Renal cortex interstitium (tissue), 11 donors: ENCODE measurements at regions not wholly inside any gene's neighbourhood (a gene's known extent, or its start where the extent isn't known, plus 50 kb on each side); places are given as distances from the start of the nearest gene placed in this dataset.
"Not testable (repeated sequence)": the region's sequence is repeated elsewhere in the genome, so short reads cannot be mapped to it uniquely, and the experiment has no call there.

Experiments
- DNase-seq, 11 donors: peaks; one replicate each; pipeline ENCODE4 v3.0.0-alpha.2; 2013; ENCODE audit warnings: low read depth in 9 of 11, low spot score in 4 of 11; ENCODE audit errors: extremely low read depth in 1 of 11

DNA sequence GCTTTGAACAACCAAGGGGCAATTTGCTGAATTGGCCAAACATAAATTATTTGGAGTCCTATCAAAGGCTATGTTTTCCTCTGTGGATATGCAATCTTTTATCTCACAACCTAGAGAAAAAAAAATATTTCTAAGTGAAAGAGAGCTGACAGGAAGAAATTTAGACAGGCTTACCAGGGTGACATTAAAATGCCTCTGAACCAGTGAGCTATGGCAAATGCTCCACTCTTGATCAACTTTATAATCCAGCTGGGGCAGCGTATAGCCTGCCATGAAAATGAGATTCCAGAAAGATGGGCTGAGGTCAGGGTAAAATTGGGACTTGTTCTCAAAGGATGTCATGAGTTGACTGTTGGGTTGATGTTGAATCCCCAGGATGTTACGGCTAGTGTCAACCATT lies 399.3 kb upstream of the TRPC7 start:
- peak in 2 of 11 donors; percentile 9 to 32 for DNase-seq

DNA sequence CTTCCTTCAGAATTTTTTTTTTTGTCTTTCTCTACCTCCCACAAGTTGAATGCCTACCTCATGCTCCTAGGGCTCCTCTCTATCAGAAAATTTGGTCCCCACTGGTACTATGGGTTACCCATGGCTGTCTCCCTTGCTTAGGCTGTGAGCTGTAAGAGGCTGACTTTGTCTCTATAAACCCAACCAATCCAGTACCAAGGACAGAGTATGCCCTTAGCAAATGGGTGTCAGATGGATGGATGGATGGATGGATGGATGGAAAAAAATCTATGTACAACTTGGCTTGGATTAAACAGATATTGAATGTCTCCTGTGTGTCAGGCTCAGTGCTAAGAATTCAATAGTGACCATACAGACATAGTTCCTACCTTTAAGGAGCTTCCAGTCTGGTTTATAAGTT lies 398.2 kb upstream of the TRPC7 start:
- no peak for DNase-seq

DNA sequence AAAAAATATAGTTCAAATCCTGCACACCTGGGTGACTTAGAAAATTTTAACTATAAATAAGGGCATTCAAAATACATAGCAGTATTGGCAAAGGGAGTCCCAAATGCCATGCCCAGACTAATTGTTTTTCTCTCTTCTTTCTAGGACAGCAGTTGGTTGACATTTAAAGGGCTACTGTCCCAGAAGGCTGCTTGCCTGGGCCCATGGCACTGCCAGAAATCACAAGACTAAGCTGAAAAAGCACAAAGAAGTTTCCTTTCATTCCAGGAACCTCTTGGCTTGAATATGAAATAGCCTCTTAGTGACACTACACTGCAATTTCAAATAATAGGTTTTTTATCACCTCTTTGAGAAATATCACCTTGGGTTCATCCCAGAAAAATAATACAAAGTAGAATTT lies 388.9 kb upstream of the TRPC7 start:
- no peak for DNase-seq

DNA sequence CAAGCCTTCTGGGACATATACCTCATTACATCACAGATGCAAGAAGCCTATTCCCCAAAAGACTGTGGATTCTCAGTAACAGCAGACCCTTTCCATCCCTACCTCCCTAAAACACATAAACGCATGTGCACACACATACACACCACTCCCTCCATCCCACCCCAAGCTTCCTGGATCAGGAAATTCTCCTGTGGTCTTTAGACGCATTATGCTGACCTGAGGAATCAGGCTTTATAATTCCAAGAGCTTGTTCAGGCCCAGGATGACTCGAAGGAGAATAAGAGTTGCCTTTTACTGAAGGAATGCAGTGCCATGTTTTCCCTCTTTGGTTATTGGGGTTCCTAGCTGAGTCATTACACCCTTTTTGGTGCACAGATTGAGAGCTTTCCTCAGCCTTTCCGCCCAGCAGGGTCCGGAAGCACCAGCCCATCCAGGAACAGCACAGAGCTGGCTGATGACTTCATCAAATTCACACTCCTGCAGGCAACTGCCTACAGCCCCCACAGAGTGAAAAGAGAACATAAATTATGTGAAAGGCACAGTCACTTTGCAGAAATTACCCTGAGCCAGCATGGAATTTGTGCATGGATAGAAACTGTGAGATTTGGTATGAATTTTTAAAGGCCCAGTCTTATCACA lies 385.0 kb upstream of the TRPC7 start:
- no peak for DNase-seq

DNA sequence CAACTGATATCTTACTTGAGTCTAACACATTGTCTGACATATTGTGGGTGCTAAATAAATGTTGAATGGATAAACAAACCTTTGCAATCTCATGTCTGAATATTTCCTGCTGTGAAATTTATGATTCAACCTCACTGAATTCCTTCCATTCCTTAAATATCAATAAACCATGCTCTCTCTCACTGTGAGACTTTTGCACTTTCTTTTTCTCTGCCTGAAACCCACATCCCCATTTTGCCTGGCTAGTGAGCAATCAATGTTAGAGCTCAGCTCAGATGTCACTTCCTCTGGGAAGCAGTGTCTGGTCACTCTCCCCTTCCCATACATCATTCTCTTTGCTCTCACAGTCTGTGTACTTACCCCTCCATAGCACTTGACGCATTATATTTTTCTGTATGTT lies 383.7 kb upstream of the TRPC7 start:
- DNase-seq: no peak

DNA sequence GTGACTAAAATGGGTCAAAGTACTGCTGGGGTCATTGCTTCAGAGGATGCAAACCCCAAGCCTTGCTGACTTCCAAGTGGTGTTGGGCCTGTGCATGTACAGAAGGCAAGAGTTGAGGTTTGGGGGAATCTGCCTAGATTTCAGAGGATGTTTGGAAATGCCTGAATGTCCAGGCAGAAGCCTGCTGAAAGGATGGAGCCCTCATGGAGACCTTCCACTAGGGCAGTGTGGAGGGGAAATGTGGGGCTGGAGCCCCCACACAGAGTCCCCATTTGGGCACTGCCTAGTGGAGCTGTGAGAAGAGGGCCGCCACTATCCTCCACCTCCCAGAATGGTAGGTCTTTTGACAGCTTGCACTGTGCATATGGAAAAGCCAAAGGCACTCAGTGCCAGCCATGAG lies 377.7 kb upstream of the TRPC7 start:
- DNase-seq: no peak

DNA sequence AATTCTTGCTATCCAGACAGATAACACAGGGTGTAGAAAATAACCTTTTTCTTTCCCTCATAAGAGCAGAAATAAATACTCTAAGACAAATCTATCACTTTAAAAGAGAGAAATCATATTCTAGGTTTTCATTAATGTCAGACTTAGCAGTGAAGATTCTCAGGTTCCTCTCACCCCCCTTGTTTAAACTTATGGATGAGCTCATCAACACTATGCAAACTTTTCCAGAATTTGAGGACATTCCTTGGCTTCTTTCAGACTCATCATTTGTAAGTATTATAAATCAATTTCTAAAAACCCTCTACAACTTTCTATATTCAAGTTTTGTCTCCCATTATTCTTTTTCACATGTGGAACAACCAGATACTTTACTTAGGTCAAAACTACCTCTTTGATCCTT lies 374.9 kb upstream of the TRPC7 start:
- no peak for DNase-seq

DNA sequence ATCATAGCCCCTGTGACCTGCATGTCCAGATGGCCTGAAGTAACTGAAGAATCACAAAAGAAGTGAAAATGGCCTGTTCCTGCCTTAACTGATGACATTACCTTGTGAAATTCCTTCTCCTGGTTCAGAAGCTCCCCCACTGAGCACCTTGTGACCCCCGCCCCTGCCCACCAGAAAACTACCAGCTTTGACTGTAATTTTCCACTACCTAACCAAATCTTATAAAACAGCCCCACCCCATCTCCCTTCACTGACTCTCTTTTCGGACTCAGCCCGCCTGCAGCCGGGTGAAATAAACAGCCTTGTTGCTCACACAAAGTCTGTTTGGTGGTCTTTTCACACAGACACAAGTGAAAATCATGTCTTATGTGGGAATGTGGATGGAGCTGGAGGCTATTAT lies 373.9 kb upstream of the TRPC7 start:
- not testable (repeated sequence) for DNase-seq

DNA sequence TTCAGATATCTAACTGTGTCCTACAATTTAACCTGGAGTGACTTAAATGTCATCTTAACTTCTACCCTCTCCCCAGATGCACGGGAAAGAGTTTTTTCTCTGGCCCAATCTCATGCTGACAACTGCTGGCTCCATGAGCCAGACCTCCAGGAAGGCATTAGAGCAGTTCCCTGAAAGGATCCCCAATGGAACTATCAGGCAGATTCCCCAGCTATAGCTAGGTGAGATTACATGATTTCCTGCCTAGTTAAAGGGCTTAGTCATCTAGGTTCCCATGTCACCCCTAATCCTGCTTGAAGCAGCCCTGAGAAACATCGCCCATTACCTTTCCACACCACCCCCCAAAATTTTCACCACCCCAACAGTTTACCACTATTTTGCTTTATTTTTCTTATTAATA lies 373.5 kb upstream of the TRPC7 start:
- no peak for DNase-seq

DNA sequence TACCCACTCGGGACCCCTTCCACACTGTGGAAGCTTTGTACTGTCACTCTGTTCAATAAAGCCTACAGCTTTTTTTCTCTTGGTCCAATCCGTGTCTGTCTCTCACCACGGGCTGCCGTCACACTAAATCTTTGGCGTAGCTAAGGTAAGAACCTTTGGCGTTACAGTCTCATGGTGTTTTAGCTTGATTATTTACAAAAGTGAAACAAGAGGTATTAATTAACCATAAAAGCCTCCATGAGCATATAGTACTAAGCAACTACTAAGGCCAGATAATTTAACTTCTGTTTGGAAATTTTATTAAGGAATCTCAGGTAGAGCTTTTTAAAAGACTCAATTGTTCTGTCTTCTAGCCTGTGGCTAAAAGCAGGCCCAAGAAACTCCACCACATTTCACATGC lies 370.7 kb upstream of the TRPC7 start:
- DNase-seq: peak in 1 of 11 donors; percentile 9

DNA sequence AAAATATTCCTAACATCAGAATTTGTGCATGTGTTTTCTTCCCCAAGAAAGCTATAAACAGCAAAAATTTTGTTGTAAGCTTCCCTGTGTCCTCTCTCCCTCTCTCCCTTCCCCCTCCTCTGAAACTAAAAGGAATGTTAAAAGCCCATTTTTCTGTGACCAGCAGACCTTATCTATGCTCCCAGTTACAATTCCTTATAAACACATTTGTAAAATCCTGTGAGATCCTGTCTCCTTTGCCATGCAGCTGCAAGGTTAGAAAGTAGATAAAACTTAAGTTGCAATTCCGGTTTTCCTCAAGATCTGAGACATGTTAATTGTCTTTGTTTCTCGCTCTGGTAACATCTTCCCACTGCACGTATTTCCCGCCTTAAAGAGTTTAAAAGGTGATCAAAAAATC lies 370.3 kb upstream of the TRPC7 start:
- DNase-seq: not testable (repeated sequence)

DNA sequence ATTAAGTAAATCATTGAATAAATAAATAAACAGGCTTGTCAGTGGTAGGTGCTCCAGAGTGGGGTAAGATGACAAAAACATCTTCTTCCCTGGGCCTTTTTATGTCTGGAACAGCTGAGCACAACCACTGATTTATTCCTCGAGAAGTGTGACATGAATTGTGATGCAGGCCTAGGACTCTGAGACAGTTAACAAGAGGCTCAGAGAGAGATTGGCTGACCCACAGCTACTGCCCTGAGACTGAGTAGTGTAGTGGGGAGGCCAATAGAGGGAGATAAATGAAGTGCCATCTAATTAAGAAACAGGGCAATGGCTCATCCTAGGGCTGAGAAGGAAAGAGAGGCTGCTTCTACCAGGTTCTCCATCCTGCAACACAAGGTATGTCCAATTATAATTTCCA lies 369.3 kb upstream of the TRPC7 start:
- DNase-seq: no peak

DNA sequence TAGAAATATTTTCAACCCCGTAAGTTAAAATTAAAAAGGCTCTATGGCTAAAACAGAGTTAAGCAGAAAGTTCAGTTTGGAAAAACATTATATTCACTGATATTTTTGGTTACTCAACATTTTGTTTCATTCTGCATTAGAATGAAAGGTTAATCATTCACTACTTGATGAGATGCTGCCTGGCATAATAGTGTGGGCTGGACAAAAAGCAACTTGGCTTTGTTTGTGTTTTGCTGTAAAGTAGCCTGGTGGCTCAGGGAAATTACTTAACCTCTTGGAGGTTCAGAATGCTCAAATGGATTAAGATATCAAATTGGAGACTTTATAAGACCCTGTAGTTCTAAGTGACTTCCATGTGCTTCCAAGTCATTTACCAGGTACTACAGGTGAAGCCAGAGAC lies 367.4 kb upstream of the TRPC7 start:
- peak in 4 of 11 donors; percentile 20 to 29 (median 24) for DNase-seq

DNA sequence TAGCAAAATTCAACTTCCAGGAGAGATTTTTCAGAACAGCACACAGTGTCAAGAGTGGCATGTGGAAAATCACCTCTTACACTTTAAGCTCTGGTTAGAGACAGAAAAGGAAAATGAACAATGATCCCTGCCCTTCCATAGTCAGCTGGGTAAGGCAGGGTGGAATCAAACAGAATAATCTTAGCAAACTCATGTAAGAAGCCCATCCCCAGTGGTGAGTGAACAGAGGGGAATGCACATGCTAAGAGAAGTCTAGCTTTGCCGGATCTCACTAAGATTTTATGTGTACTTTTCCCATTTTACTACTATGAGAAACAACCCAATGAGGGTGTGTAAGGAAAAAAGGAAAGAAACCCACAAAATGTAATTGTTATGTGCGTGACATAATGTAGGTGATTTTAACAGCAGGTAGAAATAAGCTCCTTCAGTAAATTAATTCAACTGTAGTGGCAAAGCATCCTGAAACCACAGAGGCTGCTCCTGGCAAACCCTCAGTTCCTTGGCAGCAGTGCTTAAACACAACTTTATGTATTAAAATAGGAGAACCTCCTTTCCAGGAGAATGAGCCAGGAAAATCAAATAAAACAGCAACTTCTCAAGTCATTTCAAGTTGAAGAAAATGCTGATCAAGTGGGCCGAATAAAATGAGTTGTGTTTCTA lies 366.0 kb upstream of the TRPC7 start:
- no peak for DNase-seq

DNA sequence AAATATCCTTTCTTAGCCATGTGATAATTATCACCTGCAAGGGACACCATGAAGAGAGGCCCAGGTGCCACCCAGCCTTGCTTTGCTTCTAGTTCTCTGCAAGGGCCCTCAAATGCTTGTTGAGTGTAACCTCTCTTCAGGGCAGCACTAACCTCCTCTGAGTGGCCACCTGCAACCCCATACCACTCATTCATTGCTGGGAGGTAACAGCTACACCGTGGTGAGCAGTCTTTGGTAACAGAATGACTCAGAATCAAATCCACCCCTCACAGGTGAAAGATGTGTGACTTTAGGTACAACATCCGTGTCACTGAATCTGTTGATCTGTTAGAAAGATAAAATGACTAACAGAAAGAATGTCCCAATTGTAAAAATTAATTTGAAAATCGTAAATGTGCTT lies 365.1 kb upstream of the TRPC7 start:
- no peak for DNase-seq

DNA sequence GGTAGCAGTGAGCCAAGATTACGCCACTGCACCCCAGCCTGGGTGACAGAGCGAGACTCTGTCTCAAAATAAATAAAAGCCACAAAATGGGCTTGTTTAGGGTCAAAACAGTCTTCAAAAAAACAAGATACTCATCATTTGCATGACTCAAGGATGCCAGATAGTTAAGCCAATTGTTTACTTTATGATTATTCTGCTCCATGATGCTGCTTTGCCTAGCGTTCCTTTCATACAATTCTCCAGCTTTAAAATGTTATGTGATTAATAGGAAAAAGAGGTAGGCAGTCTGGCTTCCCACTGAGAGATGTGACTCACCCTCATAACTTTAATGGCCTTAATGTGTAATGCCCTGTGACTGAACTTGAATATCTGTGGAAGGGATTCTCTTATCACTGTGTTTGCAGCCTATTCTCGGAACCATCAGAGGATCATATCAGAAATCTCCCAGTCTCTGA lies 364.6 kb upstream of the TRPC7 start:
- DNase-seq: no peak

DNA sequence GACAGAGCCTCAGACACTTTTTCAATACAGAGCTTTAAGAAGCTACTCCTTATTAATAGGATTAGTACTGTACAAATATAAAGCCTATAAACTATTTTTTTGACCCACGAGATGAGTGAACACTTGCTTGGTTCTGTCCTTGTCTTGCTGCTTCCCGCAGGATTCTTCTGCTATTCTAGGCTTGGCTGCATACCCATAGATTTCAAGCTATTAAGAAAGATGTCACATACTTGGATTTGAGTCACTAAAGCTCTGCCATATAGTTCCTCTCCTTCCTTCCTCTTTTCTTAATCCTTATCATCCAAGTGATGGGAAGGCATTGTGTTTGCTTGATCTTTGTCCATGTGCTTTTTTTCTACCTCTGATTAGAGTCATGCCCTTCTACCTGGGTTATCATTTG lies 361.2 kb upstream of the TRPC7 start:
- no peak for DNase-seq

DNA sequence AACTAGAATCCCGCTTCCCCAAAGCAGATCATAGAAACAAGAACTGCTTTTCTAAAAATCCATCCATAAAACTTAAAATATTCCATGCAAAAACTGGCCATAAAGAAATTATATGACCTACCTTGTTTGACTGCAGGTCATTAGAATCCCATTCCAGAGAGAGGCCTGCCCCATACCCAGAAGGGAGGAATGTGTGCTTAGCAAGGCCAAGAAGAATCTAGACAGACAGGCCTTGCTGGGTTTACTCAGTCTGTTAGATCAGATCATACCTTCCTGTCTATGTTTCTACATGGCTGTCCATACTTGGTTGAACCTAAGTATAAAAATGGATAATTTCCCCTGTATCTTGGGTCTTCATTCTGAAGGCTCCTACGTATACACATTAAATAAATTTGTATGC lies 358.8 kb upstream of the TRPC7 start:
- DNase-seq: no peak

DNA sequence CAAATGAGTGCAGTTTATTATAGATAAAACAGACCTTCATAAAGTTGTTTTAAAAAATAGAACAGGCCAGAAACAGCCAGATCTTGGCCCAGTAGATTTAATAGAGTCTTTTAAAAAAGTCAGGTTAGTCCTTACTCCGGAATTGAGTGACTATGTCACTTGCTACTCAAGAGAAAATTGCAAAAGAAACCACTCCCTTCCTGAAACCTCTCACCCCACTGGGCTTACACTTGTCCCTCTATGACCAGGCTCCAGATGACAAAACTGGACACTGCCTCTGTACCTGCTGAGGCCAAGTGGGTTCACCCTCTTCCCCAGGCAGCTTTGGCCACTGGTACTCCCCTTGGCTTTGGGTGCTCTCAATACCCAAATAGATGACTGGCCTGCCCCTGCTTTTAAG lies 357.2 kb upstream of the TRPC7 start:
- DNase-seq: no peak

DNA sequence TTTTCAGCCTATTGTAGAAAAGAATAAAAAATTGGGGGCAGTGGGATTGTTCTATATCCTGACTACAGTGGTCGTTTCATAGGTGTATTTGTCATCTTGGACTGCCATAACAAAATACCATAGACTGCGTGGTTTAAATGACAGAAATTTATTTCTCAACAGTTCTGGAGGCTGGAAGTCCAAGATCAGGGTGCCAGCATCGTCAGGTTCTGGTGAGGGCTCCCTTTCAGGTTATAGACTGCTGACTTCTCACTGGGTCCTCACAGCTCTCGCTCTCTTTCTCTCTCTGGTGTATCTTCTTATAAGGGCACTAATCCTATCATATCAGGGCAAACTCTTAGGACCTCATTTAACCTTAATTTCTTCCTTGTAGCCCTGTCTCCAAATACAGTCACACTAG lies 356.7 kb upstream of the TRPC7 start:
- no peak for DNase-seq

DNA sequence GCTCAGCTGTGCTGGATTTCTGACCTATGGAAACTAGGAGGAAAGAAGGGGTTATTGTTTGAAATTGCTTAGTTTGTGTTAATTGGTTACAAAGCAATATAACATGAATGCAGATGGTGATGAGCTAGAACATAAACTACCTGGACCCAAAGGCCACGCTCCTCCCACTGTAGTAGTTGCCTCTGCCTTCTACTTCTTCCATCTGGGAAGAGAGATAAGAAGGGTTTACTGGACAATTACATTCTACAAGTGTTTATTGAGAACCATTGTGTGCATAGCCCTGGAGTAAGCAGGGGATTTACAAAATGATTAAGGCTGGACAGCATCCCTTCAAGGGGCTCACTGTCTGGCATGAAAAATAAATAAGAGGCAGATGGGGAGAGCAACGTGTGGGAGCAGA lies 355.3 kb upstream of the TRPC7 start:
- DNase-seq: no peak
